ENCODE measurements at regions not wholly inside any gene's neighbourhood (a gene's known extent, or its start where the extent isn't known, plus 50 kb on each side); places are given as distances from the start of the nearest gene placed in this dataset.
A peak's percentile ranks its signal among the peaks of the same experiment; 100 is the strongest.

DNA sequence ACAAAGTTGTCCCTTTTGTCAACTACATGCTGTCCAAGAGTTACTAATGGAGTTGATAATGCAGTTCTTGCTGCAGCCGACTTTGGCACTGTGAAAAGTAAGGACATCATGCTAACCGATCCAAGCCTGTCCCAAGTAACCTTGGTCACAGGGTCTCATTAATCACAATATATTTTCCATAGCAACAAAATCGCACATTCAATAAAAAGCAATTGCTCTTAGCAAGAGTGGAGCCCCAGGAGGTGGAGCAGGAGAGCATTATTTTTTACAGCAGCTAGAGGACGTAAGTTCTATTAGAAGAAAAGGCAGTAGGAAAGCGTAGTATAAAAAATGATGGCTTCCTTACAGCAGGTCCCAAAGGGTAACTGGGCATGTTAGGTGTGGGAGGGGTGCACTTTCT is 570.3 kb downstream of the EBF1 start:
- peaks cover 20% of the 10 kb centered on the region for H3K4me1 Mint-ChIP-seq (ENCODE audit: unreplicated experiment)
- no peak for DNase-seq (ENCODE audit: extremely low spot score, unreplicated experiment)
- TF ChIP-seq, protein P1, sequence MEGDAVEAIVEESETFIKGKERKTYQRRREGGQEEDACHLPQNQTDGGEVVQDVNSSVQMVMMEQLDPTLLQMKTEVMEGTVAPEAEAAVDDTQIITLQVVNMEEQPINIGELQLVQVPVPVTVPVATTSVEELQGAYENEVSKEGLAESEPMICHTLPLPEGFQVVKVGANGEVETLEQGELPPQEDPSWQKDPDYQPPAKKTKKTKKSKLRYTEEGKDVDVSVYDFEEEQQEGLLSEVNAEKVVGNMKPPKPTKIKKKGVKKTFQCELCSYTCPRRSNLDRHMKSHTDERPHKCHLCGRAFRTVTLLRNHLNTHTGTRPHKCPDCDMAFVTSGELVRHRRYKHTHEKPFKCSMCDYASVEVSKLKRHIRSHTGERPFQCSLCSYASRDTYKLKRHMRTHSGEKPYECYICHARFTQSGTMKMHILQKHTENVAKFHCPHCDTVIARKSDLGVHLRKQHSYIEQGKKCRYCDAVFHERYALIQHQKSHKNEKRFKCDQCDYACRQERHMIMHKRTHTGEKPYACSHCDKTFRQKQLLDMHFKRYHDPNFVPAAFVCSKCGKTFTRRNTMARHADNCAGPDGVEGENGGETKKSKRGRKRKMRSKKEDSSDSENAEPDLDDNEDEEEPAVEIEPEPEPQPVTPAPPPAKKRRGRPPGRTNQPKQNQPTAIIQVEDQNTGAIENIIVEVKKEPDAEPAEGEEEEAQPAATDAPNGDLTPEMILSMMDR (IDR thresholded peaks at IDR 0.05), result no peak
- H3K9me3 Mint-ChIP-seq (ENCODE audit: unreplicated experiment), result no peaks in the 10 kb centered on the region
- no peak overlapping the region for H3K27ac Mint-ChIP-seq (ENCODE audit: unreplicated experiment)
- peaks cover 2% of the 10 kb centered on the region for H3K27me3 Mint-ChIP-seq (ENCODE audit: unreplicated experiment)
- H3K36me3 Mint-ChIP-seq (ENCODE audit: unreplicated experiment), result peaks cover 5% of the 10 kb centered on the region
- H3K4me3 Mint-ChIP-seq (ENCODE audit: unreplicated experiment), result no peak overlapping the region

- DNase-seq (ENCODE audit: extremely low spot score, unreplicated experiment), result no peak
- Mint-ChIP-seq H3K27me3 (ENCODE audit: unreplicated experiment) (no peaks in the 10 kb centered on the region), H3K4me1 (ENCODE audit: unreplicated experiment) (peaks cover 17% of the 10 kb centered on the region), H3K4me3 (ENCODE audit: unreplicated experiment) (no peak overlapping the region), H3K27ac (ENCODE audit: unreplicated experiment) (peak overlapping the region; percentile 1), H3K9me3 (ENCODE audit: unreplicated experiment) (no peaks in the 10 kb centered on the region), H3K36me3 (ENCODE audit: unreplicated experiment) (no peaks in the 10 kb centered on the region)
- TF ChIP-seq, protein P1 (IDR thresholded peaks at IDR 0.05), result no peak
Observed at GRCh38 chr5:158525663-158526062, 574.1 kb downstream of the EBF1 start.

GRCh38 chr5:158524070-158524469 is 575.6 kb downstream of the EBF1 start:
- no peak for DNase-seq (ENCODE audit: extremely low spot score, unreplicated experiment)
- H3K4me3 Mint-ChIP-seq (ENCODE audit: unreplicated experiment), result no peak overlapping the region
- no peaks in the 10 kb centered on the region for H3K36me3 Mint-ChIP-seq (ENCODE audit: unreplicated experiment)
- no peak overlapping the region for H3K27ac Mint-ChIP-seq (ENCODE audit: unreplicated experiment)
- H3K4me1 Mint-ChIP-seq (ENCODE audit: unreplicated experiment), result peaks cover 22% of the 10 kb centered on the region
- H3K27me3 Mint-ChIP-seq (ENCODE audit: unreplicated experiment), result no peaks in the 10 kb centered on the region
- TF ChIP-seq, protein P1 (IDR thresholded peaks at IDR 0.05), result no peak
- no peaks in the 10 kb centered on the region for H3K9me3 Mint-ChIP-seq (ENCODE audit: unreplicated experiment)

GRCh38 chr5:158522776-158523175 is 576.9 kb downstream of the EBF1 start:
- Mint-ChIP-seq H3K27ac (ENCODE audit: unreplicated experiment) (peak overlapping the region; percentile 81), H3K4me1 (ENCODE audit: unreplicated experiment) (peaks cover 24% of the 10 kb centered on the region), H3K4me3 (ENCODE audit: unreplicated experiment) (no peak overlapping the region), H3K36me3 (ENCODE audit: unreplicated experiment) (no peaks in the 10 kb centered on the region), H3K9me3 (ENCODE audit: unreplicated experiment) (no peaks in the 10 kb centered on the region), H3K27me3 (ENCODE audit: unreplicated experiment) (no peaks in the 10 kb centered on the region)
- no peak for DNase-seq (ENCODE audit: extremely low spot score, unreplicated experiment)
- TF ChIP-seq, protein P1 (IDR thresholded peaks at IDR 0.05), result no peak

GRCh38 chr5:158521995-158522394 is 577.7 kb downstream of the EBF1 start:
- Mint-ChIP-seq H3K36me3 (ENCODE audit: unreplicated experiment) (no peaks in the 10 kb centered on the region), H3K27me3 (ENCODE audit: unreplicated experiment) (no peaks in the 10 kb centered on the region), H3K9me3 (ENCODE audit: unreplicated experiment) (no peaks in the 10 kb centered on the region), H3K4me1 (ENCODE audit: unreplicated experiment) (peaks cover 24% of the 10 kb centered on the region), H3K4me3 (ENCODE audit: unreplicated experiment) (no peak overlapping the region), H3K27ac (ENCODE audit: unreplicated experiment) (peak overlapping the region; percentile 81)
- TF ChIP-seq, protein P1 (IDR thresholded peaks at IDR 0.05), result no peak
- DNase-seq (ENCODE audit: extremely low spot score, unreplicated experiment), result no peak
